ENCODE measurements at regions not wholly inside any gene's neighbourhood (a gene's known extent, or its start where the extent isn't known, plus 50 kb on each side); places are given as distances from the start of the nearest gene placed in this dataset.

- Histone ChIP-seq H3K9ac (ENCODE audit: low read length in 2 of 2) (no peak overlapping the region), H3K27ac (ENCODE audit: low read length) (no peak overlapping the region), H3K9me3 (ENCODE audit: control insufficient read depth in 2 of 2, low read length in 2 of 2) (no peaks in the 10 kb centered on the region), H3K4me3 (ENCODE audit: low read length in 2 of 2) (no peak overlapping the region), H3K4me1 (ENCODE audit: control insufficient read depth, insufficient read depth, low read length) (no peaks in the 10 kb centered on the region), H3K27me3 (ENCODE audit: control insufficient read depth in 1 of 2, insufficient read depth in 2 of 2, low read length in 2 of 2) (no peaks in the 10 kb centered on the region), H3K36me3 (ENCODE audit: control insufficient read depth in 2 of 2, insufficient read depth in 2 of 2, low read length in 2 of 2) (no peaks in the 10 kb centered on the region)
Observed at GRCh38 chr2:196249860-196250259, 78.5 kb upstream of the STK17B start.

- Histone ChIP-seq H3K9ac (ENCODE audit: low read length in 2 of 2) (no peak overlapping the region), H3K27me3 (ENCODE audit: control insufficient read depth in 1 of 2, insufficient read depth in 2 of 2, low read length in 2 of 2) (no peaks in the 10 kb centered on the region), H3K27ac (ENCODE audit: low read length) (no peak overlapping the region), H3K4me1 (ENCODE audit: control insufficient read depth, insufficient read depth, low read length) (no peaks in the 10 kb centered on the region), H3K9me3 (ENCODE audit: control insufficient read depth in 2 of 2, low read length in 2 of 2) (no peaks in the 10 kb centered on the region), H3K36me3 (ENCODE audit: control insufficient read depth in 2 of 2, insufficient read depth in 2 of 2, low read length in 2 of 2) (no peaks in the 10 kb centered on the region), H3K4me3 (ENCODE audit: low read length in 2 of 2) (no peak overlapping the region)
Observed at GRCh38 chr2:196251132-196251531, 79.8 kb upstream of the STK17B start.

GRCh38 chr2:196252408-196253115 is 81.2 kb upstream of the STK17B start:
- H3K9ac ChIP-seq (ENCODE audit: low read length in 2 of 2): no peak overlapping the region
- H3K27ac ChIP-seq (ENCODE audit: low read length): no peak overlapping the region
- H3K9me3 ChIP-seq (ENCODE audit: control insufficient read depth in 2 of 2, low read length in 2 of 2): no peaks in the 10 kb centered on the region
- no peaks in the 10 kb centered on the region for H3K36me3 ChIP-seq (ENCODE audit: control insufficient read depth in 2 of 2, insufficient read depth in 2 of 2, low read length in 2 of 2)
- H3K4me3 ChIP-seq (ENCODE audit: low read length in 2 of 2): no peak overlapping the region
- H3K4me1 ChIP-seq (ENCODE audit: control insufficient read depth, insufficient read depth, low read length): no peaks in the 10 kb centered on the region
- H3K27me3 ChIP-seq (ENCODE audit: control insufficient read depth in 1 of 2, insufficient read depth in 2 of 2, low read length in 2 of 2): no peaks in the 10 kb centered on the region

- no peaks in the 10 kb centered on the region for H3K9me3 ChIP-seq (ENCODE audit: control insufficient read depth in 2 of 2, low read length in 2 of 2)
- no peak overlapping the region for H3K4me3 ChIP-seq (ENCODE audit: low read length in 2 of 2)
- H3K27me3 ChIP-seq (ENCODE audit: control insufficient read depth in 1 of 2, insufficient read depth in 2 of 2, low read length in 2 of 2): no peaks in the 10 kb centered on the region
- H3K4me1 ChIP-seq (ENCODE audit: control insufficient read depth, insufficient read depth, low read length): no peaks in the 10 kb centered on the region
- H3K27ac ChIP-seq (ENCODE audit: low read length): no peak overlapping the region
- no peak overlapping the region for H3K9ac ChIP-seq (ENCODE audit: low read length in 2 of 2)
- H3K36me3 ChIP-seq (ENCODE audit: control insufficient read depth in 2 of 2, insufficient read depth in 2 of 2, low read length in 2 of 2): no peaks in the 10 kb centered on the region
Observed at GRCh38 chr2:196253116-196253480, 81.7 kb upstream of the STK17B start.

GRCh38 chr2:196256585-196256984 is 85.2 kb upstream of the STK17B start:
- no peak overlapping the region for H3K9ac ChIP-seq (ENCODE audit: low read length in 2 of 2)
- no peaks in the 10 kb centered on the region for H3K27me3 ChIP-seq (ENCODE audit: control insufficient read depth in 1 of 2, insufficient read depth in 2 of 2, low read length in 2 of 2)
- H3K4me1 ChIP-seq (ENCODE audit: control insufficient read depth, insufficient read depth, low read length): no peaks in the 10 kb centered on the region
- no peaks in the 10 kb centered on the region for H3K9me3 ChIP-seq (ENCODE audit: control insufficient read depth in 2 of 2, low read length in 2 of 2)
- H3K36me3 ChIP-seq (ENCODE audit: control insufficient read depth in 2 of 2, insufficient read depth in 2 of 2, low read length in 2 of 2): no peaks in the 10 kb centered on the region
- H3K4me3 ChIP-seq (ENCODE audit: low read length in 2 of 2): no peak overlapping the region
- no peak overlapping the region for H3K27ac ChIP-seq (ENCODE audit: low read length)

- Histone ChIP-seq H3K4me1 (ENCODE audit: control insufficient read depth, insufficient read depth, low read length) (no peaks in the 10 kb centered on the region), H3K9me3 (ENCODE audit: control insufficient read depth in 2 of 2, low read length in 2 of 2) (no peaks in the 10 kb centered on the region), H3K27ac (ENCODE audit: low read length) (no peak overlapping the region), H3K27me3 (ENCODE audit: control insufficient read depth in 1 of 2, insufficient read depth in 2 of 2, low read length in 2 of 2) (no peaks in the 10 kb centered on the region), H3K4me3 (ENCODE audit: low read length in 2 of 2) (no peak overlapping the region), H3K36me3 (ENCODE audit: control insufficient read depth in 2 of 2, insufficient read depth in 2 of 2, low read length in 2 of 2) (no peaks in the 10 kb centered on the region), H3K9ac (ENCODE audit: low read length in 2 of 2) (no peak overlapping the region)
Observed at GRCh38 chr2:196257086-196257485, 85.7 kb upstream of the STK17B start.

- Histone ChIP-seq H3K27ac (ENCODE audit: low read length) (no peak overlapping the region), H3K9ac (ENCODE audit: low read length in 2 of 2) (no peak overlapping the region), H3K27me3 (ENCODE audit: control insufficient read depth in 1 of 2, insufficient read depth in 2 of 2, low read length in 2 of 2) (no peaks in the 10 kb centered on the region), H3K4me3 (ENCODE audit: low read length in 2 of 2) (no peak overlapping the region), H3K36me3 (ENCODE audit: control insufficient read depth in 2 of 2, insufficient read depth in 2 of 2, low read length in 2 of 2) (no peaks in the 10 kb centered on the region), H3K9me3 (ENCODE audit: control insufficient read depth in 2 of 2, low read length in 2 of 2) (no peaks in the 10 kb centered on the region), H3K4me1 (ENCODE audit: control insufficient read depth, insufficient read depth, low read length) (no peaks in the 10 kb centered on the region)
Observed at GRCh38 chr2:196258407-196258806, 87.0 kb upstream of the STK17B start.

GRCh38 chr2:196259507-196260481 is 88.4 kb upstream of the STK17B start:
- H3K9me3 ChIP-seq (ENCODE audit: control insufficient read depth in 2 of 2, low read length in 2 of 2): no peaks in the 10 kb centered on the region
- no peak overlapping the region for H3K27ac ChIP-seq (ENCODE audit: low read length)
- no peaks in the 10 kb centered on the region for H3K36me3 ChIP-seq (ENCODE audit: control insufficient read depth in 2 of 2, insufficient read depth in 2 of 2, low read length in 2 of 2)
- no peak overlapping the region for H3K9ac ChIP-seq (ENCODE audit: low read length in 2 of 2)
- H3K4me3 ChIP-seq (ENCODE audit: low read length in 2 of 2): no peak overlapping the region
- H3K27me3 ChIP-seq (ENCODE audit: control insufficient read depth in 1 of 2, insufficient read depth in 2 of 2, low read length in 2 of 2): no peaks in the 10 kb centered on the region
- H3K4me1 ChIP-seq (ENCODE audit: control insufficient read depth, insufficient read depth, low read length): no peaks in the 10 kb centered on the region

GRCh38 chr2:196260546-196260945 is 89.2 kb upstream of the STK17B start:
- H3K4me1 ChIP-seq (ENCODE audit: control insufficient read depth, insufficient read depth, low read length): no peaks in the 10 kb centered on the region
- H3K9ac ChIP-seq (ENCODE audit: low read length in 2 of 2): no peak overlapping the region
- H3K36me3 ChIP-seq (ENCODE audit: control insufficient read depth in 2 of 2, insufficient read depth in 2 of 2, low read length in 2 of 2): no peaks in the 10 kb centered on the region
- no peak overlapping the region for H3K4me3 ChIP-seq (ENCODE audit: low read length in 2 of 2)
- H3K27me3 ChIP-seq (ENCODE audit: control insufficient read depth in 1 of 2, insufficient read depth in 2 of 2, low read length in 2 of 2): no peaks in the 10 kb centered on the region
- no peak overlapping the region for H3K27ac ChIP-seq (ENCODE audit: low read length)
- H3K9me3 ChIP-seq (ENCODE audit: control insufficient read depth in 2 of 2, low read length in 2 of 2): no peaks in the 10 kb centered on the region

- Histone ChIP-seq H3K27ac (ENCODE audit: low read length) (no peak overlapping the region), H3K36me3 (ENCODE audit: control insufficient read depth in 2 of 2, insufficient read depth in 2 of 2, low read length in 2 of 2) (no peaks in the 10 kb centered on the region), H3K9ac (ENCODE audit: low read length in 2 of 2) (no peak overlapping the region), H3K4me1 (ENCODE audit: control insufficient read depth, insufficient read depth, low read length) (no peaks in the 10 kb centered on the region), H3K9me3 (ENCODE audit: control insufficient read depth in 2 of 2, low read length in 2 of 2) (no peaks in the 10 kb centered on the region), H3K27me3 (ENCODE audit: control insufficient read depth in 1 of 2, insufficient read depth in 2 of 2, low read length in 2 of 2) (no peaks in the 10 kb centered on the region), H3K4me3 (ENCODE audit: low read length in 2 of 2) (no peak overlapping the region)
Observed at GRCh38 chr2:196262606-196263005, 91.2 kb upstream of the STK17B start.

Measured in stomach smooth muscle (tissue), 2 donors.